M059J (cell line): ENCODE measurements at regions not wholly inside any gene's neighbourhood (a gene's known extent, or its start where the extent isn't known, plus 50 kb on each side); places are given as distances from the start of the nearest gene placed in this dataset.
"Not testable (repeated sequence)": the region's sequence is repeated elsewhere in the genome, so short reads cannot be mapped to it uniquely, and the experiment has no call there.

Source experiments
- DNase-seq: peaks from one replicate; pipeline ENCODE4 v3.0.0-alpha.2; 2012; ENCODE audit warnings: low read depth

DNA sequence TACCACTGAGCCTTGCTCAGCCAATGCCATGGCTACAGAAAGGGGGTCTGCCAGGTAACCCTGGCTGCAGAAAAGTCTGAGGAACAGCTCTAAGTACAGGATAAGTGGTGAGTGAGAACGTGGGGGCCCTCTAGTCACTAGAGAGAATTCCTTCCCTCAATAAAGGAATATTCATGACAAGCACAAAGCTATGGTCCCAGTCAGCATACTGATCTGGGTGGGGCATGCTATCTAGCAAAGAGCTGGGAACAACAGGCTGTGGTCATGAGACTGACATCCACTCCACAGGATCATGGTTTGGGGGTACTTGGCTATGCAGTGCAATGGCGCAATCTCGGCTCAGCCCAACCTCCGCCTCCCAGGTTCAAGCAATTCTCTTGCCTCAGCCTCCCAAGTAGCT, 140.4 kb downstream of the MTHFS start:
- DNase-seq = no peak

DNA sequence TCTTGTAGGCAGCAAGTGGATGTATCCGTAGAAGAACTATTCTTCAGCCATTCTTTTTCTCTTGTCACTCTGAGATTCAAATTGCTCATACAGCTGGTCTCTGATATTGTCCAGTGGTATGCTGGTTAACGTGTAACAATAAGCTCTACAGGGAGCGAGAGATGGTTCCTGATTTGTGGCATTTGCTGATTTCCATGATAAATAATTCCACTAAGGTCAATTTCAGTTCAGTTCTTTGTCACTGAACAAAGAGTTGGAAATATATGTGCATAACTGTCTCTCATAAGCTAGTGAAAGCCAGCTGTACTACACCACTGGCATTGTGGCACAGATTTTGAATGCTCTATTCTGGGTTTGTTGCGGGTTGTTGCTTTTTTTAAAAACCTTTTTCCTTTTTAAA, 131.7 kb downstream of the MTHFS start:
- no peak for DNase-seq

DNA sequence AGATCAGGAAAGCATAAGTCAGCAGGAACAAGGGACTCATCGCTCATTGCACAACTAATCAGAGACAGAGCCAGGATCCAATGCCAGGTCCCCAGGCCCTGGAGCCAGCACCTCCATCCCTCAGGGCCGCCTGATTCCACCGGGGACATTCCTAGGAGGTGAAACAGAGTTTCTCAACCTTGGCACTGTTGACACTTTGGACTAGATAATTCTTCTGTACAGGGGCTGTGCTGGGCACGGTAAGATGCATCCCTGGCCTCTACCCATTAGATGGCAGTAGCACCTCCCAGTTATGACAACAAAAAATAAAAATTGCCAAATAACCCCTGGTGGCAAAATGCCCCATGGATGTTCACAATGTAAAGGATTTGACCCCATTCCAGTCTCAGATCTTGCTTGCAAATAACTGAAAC, 127.7 kb downstream of the MTHFS start:
- peak; percentile 36 for DNase-seq

DNA sequence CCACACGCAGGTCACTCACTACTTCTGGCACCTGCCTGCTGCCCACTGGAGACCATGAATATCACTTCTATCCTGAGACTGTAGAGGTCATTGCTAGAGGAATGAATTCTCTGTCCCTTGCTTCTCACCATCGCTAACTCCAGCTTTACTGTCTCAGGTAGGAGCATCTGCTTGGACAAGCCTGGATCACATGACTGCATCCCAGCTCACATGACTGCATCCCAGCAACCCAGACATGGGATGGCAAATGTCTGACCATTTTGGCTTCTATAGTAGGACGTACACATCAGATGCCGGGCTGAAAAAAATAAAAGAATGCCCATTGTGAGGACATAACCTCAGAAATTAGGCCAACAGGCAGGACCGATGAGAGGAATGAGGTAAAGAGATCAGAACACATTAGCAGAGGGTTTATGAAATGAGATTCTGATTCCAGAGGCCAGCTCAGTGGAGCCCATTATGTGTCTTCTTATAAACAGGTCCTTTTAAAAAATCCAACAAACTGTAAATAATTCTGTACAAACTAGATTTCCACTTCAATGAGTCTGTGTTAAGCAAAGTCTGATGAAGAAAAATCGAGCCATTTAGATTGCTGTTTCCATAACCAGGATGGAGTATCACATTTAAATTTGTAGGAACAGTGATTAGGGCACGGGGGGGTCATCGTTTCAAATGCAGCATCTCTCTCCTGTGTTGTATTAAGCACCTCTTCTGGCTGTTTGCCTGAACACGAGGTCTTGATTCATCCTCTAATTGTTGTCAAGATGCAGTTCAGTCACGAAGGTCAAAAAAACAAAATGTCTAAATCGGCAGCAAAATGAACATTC, 126.7 kb downstream of the MTHFS start:
- DNase-seq = no peak

DNA sequence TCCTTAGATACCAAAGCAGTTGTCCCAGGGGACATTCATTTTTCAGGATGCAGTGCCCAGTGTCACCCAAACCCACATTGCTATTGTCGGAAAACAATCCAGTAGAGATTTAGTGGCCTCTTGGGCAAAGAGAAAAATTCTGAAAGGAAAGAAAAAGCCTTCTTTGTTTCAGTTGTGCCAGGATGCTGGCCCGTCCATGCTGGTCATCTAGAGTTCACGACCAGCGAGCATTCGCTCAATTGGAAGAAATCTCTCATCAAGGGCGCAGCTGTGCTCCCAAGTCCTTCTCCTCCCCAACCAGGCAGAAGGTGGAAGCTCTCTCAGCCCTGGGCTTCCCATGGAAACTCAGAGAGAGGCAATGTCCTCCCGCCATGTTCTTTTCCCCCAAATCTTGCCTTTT, 123.7 kb downstream of the MTHFS start:
- no peak for DNase-seq

DNA sequence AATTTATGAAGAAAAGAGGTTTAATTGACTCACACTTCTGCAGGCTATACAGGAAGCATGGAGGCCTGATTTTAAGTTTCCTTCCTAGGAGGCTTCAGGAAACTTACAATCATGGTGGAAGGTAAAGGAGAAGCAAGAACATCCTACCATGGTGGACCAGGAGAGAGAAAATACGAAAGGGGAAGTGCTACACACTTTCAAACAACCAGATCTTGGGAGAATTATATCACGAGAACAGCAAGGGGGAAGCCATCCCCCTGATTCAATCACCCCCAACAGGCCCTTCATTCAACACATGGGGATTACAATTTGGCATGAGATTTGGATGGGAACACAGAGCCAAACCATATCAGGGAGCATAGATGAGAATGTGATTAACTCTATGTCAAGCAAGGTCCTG, 121.0 kb downstream of the MTHFS start:
- DNase-seq = no peak

DNA sequence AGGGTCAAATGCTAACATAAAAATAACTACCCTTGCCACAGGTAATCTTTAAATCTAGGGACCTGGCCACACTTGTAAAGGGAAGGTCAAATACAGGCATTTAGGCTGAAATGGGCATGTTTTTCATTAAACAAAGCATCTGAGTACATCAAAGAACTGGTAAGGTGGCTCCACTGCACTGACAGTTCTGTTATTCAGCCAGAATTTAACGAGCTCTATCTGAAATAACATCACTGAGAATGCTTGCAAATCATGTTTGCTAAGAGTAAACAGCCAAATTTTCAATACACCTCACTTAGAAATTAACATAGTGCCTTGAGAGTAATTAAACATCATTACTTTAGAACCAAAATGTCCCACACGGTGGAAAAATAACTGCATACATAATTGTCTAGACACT, 118.9 kb downstream of the MTHFS start:
- no peak for DNase-seq

DNA sequence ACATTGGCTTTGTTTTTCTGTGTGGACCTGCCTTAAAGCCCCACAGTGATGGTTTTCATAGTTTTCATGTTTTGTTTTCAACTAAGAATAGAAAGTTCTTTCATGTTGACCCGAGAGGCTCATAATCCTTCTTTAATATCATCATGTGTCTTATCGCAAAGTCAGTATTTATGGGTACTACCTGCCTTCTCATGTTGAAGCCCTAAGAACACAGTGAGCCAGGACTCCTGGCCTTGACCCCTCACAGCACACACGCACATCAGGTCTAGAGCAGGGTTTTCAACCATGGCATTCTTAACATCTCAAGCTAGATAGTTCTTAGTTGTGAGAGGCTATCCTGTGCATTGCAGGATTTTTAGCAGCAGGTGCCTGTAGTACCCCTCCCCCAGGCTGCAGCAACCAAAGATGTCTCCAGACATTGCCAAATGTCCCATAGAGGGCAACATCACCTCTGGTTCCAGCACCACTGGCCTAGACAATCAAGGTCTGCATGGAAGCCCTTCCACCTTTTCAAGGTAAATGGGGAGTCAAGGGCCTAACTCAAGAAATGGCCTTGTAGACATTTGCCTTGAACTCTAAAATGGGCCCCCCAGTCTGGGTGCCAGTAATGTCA, 118.3 kb downstream of the MTHFS start:
- no peak for DNase-seq

DNA sequence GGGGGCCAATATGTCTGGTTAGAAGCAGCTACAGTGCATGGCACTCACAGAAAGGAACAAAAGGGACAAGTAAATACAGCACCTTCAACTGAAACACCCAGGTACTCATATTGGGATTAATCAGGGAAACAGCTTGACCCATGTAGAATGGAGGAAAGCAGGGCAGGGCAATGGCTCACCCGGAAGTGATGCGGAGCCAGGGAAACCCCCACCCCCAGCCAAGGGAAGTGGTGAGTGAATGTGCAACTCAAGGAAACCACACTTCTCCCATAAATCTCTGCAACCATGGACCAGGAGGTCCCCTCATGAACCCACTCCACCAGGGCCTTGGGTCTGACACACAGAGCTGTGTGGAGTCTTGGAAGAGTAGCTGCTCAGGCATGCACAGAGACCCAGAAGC, 117.1 kb downstream of the MTHFS start:
- no peak for DNase-seq

DNA sequence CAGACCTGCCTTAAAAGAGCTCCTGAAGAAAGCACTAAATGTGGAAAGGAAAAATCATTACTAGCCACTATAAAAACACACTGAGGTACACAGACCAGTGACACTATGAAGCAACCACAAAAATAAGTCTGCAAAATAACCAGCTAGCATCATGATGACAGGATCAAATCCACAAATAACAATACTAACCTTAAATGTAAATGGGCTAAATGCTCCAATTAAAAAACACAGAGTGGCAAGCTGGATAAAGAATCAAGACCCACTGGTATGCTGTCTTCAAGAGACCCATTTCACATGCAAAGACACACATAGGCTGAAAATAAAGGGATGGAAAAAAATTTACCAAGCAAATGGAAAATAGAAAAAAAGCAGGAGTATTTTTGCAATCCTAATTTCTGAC, 114.5 kb downstream of the MTHFS start:
- not testable (repeated sequence) for DNase-seq
